Liver (tissue), 8 donors: ENCODE measurements at regions not wholly inside any gene's neighbourhood (a gene's known extent, or its start where the extent isn't known, plus 50 kb on each side); places are given as distances from the start of the nearest gene placed in this dataset.

Experiments used
- DNase-seq: peaks from one replicate; pipeline ENCODE4 v3.0.0-alpha.2; 2017; ENCODE audit warnings: low spot score
- H3K27ac ChIP-seq, 2 donors: one replicate each; pipeline ENCODE4 v1.7.0; 2013; ENCODE audit warnings: inconsistent platforms in 2 of 2, low read length in 2 of 2, control low read depth in 1 of 2, low read depth in 1 of 2, mild to moderate bottlenecking in 1 of 2
- H3K27me3 ChIP-seq, 4 donors: one replicate each; pipeline versions ENCODE4 v1.6.1 to v1.7.0; 2013; ENCODE audit warnings: low read length in 3 of 4, inconsistent platforms in 1 of 4, mild to moderate bottlenecking in 1 of 4, moderate library complexity in 1 of 4; ENCODE audit not compliant: control insufficient read depth in 4 of 4, insufficient read depth in 4 of 4
- H3K36me3 ChIP-seq, 4 donors: one replicate each; pipeline versions ENCODE4 v1.6.1 to v1.7.0; 2013; ENCODE audit warnings: low read length in 3 of 4, mild to moderate bottlenecking in 3 of 4, low read depth in 1 of 4, moderate library complexity in 1 of 4; ENCODE audit not compliant: control insufficient read depth in 4 of 4, insufficient read depth in 3 of 4
- H3K4me1 ChIP-seq, 4 donors: one replicate each; pipeline versions ENCODE4 v1.6.1 to v1.7.0; 2013; ENCODE audit warnings: low read length in 3 of 4, mild to moderate bottlenecking in 3 of 4, moderate library complexity in 1 of 4; ENCODE audit not compliant: control insufficient read depth in 4 of 4, insufficient read depth in 4 of 4
- H3K4me3 ChIP-seq, 3 donors: one replicate each; pipeline versions ENCODE4 v1.6.1 to v1.7.0; 2013; ENCODE audit warnings: low read length in 3 of 3, control low read depth in 1 of 3, low read depth in 1 of 3, mild to moderate bottlenecking in 1 of 3
- H3K9ac ChIP-seq, 2 donors: one replicate each; pipeline ENCODE4 v1.7.0; 2013; ENCODE audit warnings: low read length in 2 of 2, mild to moderate bottlenecking in 2 of 2, moderate library complexity in 2 of 2, control low read depth in 1 of 2, low read depth in 1 of 2
- H3K9me3 ChIP-seq, 4 donors: one replicate each; pipeline versions ENCODE4 v1.6.1 to v1.7.0; 2013; ENCODE audit warnings: low read length in 3 of 4; ENCODE audit not compliant: control insufficient read depth in 4 of 4
- CTCF ChIP-seq: fragments of 150-350 bp; IDR thresholded peaks from 2 replicates; pipeline ENCODE4 v1.5.1; 2017; ENCODE audit warnings: improper control_type of control experiment, low read depth, low read length; ENCODE audit not compliant: missing input control
- EGR1 ChIP-seq, 2 donors: IDR thresholded peaks; 2 replicates each; pipeline ENCODE4 v1.6.1; 2016 to 2018; ENCODE audit warnings: antibody characterized with exemption in 2 of 2, low read depth in 2 of 2
- FOXA1 ChIP-seq: IDR thresholded peaks from 2 replicates; pipeline ENCODE4 v1.6.1; 2016; ENCODE audit warnings: antibody characterized with exemption
- FOXA2 ChIP-seq: IDR thresholded peaks from 2 replicates; pipeline ENCODE4 v1.6.1; 2016; ENCODE audit warnings: antibody characterized with exemption
- GABPA ChIP-seq, 2 donors: IDR thresholded peaks in 1 of 2; conservative IDR thresholded peaks in 1 of 2; 2 replicates each; pipeline ENCODE4 v1.6.1; 2016; ENCODE audit warnings: antibody characterized with exemption in 2 of 2, mild to moderate bottlenecking in 1 of 2, moderate library complexity in 1 of 2
- HNF4A ChIP-seq, 2 donors: conservative IDR thresholded peaks; 2 replicates each; pipeline ENCODE4 v1.6.1; 2016; ENCODE audit warnings: antibody characterized with exemption in 2 of 2, mild to moderate bottlenecking in 2 of 2
- HNF4G ChIP-seq: IDR thresholded peaks from 2 replicates; pipeline ENCODE4 v1.6.1; 2016; ENCODE audit warnings: antibody characterized with exemption
- JUND ChIP-seq, 2 donors: IDR thresholded peaks; 2 replicates each; pipeline ENCODE4 v1.6.1; 2016; ENCODE audit warnings: antibody characterized with exemption in 2 of 2
- NR2F2 ChIP-seq: IDR thresholded peaks from 2 replicates; pipeline ENCODE4 v1.6.1; 2016; ENCODE audit warnings: antibody characterized with exemption
- RAD21 ChIP-seq, 2 donors: IDR thresholded peaks; 2 replicates each; pipeline ENCODE4 v1.6.1; 2016; ENCODE audit warnings: antibody characterized with exemption in 2 of 2, mild to moderate bottlenecking in 2 of 2
- RXRA ChIP-seq, 2 donors: IDR thresholded peaks; 2 replicates each; pipeline ENCODE4 v1.6.1; 2017 to 2018; ENCODE audit warnings: antibody characterized with exemption in 2 of 2, mild to moderate bottlenecking in 1 of 2
- SP1 ChIP-seq: IDR thresholded peaks from 2 replicates; pipeline ENCODE4 v1.6.1; 2018; ENCODE audit warnings: antibody characterized with exemption, mild to moderate bottlenecking
- TAF1 ChIP-seq: conservative IDR thresholded peaks from 2 replicates; pipeline ENCODE4 v1.6.1; 2016; ENCODE audit warnings: antibody characterized with exemption, mild to moderate bottlenecking
- YY1 ChIP-seq: IDR thresholded peaks from 2 replicates; pipeline ENCODE4 v1.6.1; 2016; ENCODE audit warnings: antibody characterized with exemption, mild to moderate bottlenecking
- WGBS: extraction: QIAGEN DNeasy Blood & Tissue Kit; methylation state at CpG from one replicate; pipeline ENCODE4 v1.1.7; 2013; 5-methylcytosine and 5-hydroxymethylcytosine counted together
- TF ChIP-seq, protein P1 (sequence below): IDR thresholded peaks from 2 replicates; pipeline ENCODE4 v1.6.1; 2016; ENCODE audit warnings: antibody characterized with exemption
- TF ChIP-seq, protein P2 (sequence below): IDR thresholded peaks from 2 replicates; pipeline ENCODE4 v1.6.1; 2016; ENCODE audit warnings: antibody characterized with exemption
- TF ChIP-seq, protein P3 (sequence below): IDR thresholded peaks from 2 replicates; pipeline ENCODE4 v1.6.1; 2016; ENCODE audit warnings: antibody characterized with exemption
- donor health status: healthy.
- donor health status: healthy.
- donor health status: healthy.
- donor health status: healthy.
- donor health status: healthy.

DNA sequence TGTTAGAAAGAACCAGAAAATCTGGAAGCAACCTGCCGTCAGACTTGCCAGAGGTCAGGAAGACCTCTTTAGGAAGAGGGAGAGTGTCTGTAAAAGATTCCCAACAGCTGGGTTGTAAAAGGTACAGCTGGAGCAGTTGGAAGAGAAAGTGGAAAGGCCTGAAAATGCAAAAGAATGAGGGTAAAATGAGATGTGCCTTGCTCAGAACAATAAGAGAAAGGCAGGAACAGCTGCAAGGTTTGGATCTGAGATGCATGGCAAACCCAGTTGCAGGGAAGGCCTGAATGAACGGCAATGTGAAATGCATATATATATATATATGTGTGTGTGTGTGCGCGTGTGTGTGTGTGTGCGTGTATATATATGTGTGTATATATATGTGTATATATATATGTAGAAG is 88.1 kb downstream of the ZIC1 start:
- no peak for DNase-seq
- 79% methylated on average over 5 of the region's 5 CpGs for WGBS
- no peaks in the 10 kb centered on the region for H3K27me3 ChIP-seq

GRCh38 chr3:147507638-147508286 is 98.6 kb downstream of the ZIC1 start:
- Histone ChIP-seq H3K27ac (no peak overlapping the region), H3K4me3 (no peak overlapping the region), H3K4me1 (no peaks in the 10 kb centered on the region), H3K9ac (no peak overlapping the region), H3K27me3 (no peaks in the 10 kb centered on the region), H3K36me3 (no peaks in the 10 kb centered on the region), H3K9me3 (no peaks in the 10 kb centered on the region)
- WGBS: 87% methylated on average over 3 of the region's 3 CpGs
- DNase-seq: no peak
- TF ChIP-seq RXRA (IDR thresholded peaks at IDR 0.05): no peak
- TF ChIP-seq, protein P1, sequence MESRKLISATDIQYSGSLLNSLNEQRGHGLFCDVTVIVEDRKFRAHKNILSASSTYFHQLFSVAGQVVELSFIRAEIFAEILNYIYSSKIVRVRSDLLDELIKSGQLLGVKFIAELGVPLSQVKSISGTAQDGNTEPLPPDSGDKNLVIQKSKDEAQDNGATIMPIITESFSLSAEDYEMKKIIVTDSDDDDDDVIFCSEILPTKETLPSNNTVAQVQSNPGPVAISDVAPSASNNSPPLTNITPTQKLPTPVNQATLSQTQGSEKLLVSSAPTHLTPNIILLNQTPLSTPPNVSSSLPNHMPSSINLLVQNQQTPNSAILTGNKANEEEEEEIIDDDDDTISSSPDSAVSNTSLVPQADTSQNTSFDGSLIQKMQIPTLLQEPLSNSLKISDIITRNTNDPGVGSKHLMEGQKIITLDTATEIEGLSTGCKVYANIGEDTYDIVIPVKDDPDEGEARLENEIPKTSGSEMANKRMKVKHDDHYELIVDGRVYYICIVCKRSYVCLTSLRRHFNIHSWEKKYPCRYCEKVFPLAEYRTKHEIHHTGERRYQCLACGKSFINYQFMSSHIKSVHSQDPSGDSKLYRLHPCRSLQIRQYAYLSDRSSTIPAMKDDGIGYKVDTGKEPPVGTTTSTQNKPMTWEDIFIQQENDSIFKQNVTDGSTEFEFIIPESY: no peak
- no peak for TF ChIP-seq YY1
- no peak for TF ChIP-seq RAD21 (IDR thresholded peaks at IDR 0.05)
- no peak for TF ChIP-seq HNF4A (conservative IDR thresholded peaks at IDR 0.05)
- TF ChIP-seq TAF1: no peak
- no peak for TF ChIP-seq GABPA (IDR thresholded peaks at IDR 0.05 in 1 of 2, conservative IDR thresholded peaks at IDR 0.05 in 1 of 2)

More for the DNA sequence above, 88.1 kb downstream of the ZIC1 start:
- no peak overlapping the region for H3K9ac ChIP-seq
- H3K27ac ChIP-seq: no peak overlapping the region
- H3K9me3 ChIP-seq: no peaks in the 10 kb centered on the region
- no peak overlapping the region for H3K4me3 ChIP-seq
- no peaks in the 10 kb centered on the region for H3K36me3 ChIP-seq
- TF ChIP-seq, protein P2, sequence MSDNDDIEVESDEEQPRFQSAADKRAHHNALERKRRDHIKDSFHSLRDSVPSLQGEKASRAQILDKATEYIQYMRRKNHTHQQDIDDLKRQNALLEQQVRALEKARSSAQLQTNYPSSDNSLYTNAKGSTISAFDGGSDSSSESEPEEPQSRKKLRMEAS: no peak
- TF ChIP-seq GABPA (IDR thresholded peaks at IDR 0.05 in 1 of 2, conservative IDR thresholded peaks at IDR 0.05 in 1 of 2): no peak
- no peak for TF ChIP-seq RAD21 (IDR thresholded peaks at IDR 0.05)
- no peaks in the 10 kb centered on the region for H3K4me1 ChIP-seq

DNA sequence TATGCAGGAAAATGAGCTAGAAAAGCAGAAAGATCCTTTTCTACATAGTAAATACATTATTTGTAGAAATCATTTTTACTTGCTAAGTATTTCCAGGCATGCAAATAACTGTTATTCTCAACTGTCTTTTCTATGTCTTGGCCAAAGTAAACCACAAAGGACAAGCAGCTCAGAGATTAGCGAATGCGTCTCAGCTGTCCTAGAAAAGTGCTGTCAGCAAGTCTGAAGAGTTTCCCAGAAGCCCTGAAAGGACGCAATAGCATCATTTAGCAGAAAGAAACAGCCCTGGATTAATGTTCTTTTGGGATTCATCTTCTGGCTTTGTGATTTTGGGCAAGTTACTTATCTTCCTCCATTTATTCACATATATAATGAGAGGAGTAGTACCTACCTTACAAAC is 100.3 kb downstream of the ZIC1 start:
- WGBS: 69% methylated on average over 3 of the region's 3 CpGs
- TF ChIP-seq FOXA1 (no peak), RXRA (IDR thresholded peaks at IDR 0.05) (no peak), RAD21 (IDR thresholded peaks at IDR 0.05) (no peak), NR2F2 (no peak), HNF4A (conservative IDR thresholded peaks at IDR 0.05) (no peak), SP1 (no peak), YY1 (no peak), CTCF (no peak), GABPA (IDR thresholded peaks at IDR 0.05 in 1 of 2, conservative IDR thresholded peaks at IDR 0.05 in 1 of 2) (no peak), JUND (IDR thresholded peaks at IDR 0.05) (no peak), EGR1 (IDR thresholded peaks at IDR 0.05; ENCODE audit: low read depth in 2 of 2) (no peak), TAF1 (no peak), FOXA2 (no peak), HNF4G (no peak)
- TF ChIP-seq, protein P1: no peak
- TF ChIP-seq, protein P3, sequence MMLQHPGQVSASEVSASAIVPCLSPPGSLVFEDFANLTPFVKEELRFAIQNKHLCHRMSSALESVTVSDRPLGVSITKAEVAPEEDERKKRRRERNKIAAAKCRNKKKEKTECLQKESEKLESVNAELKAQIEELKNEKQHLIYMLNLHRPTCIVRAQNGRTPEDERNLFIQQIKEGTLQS: no peak
- TF ChIP-seq, protein P2: no peak

More for the DNA sequence above, 100.3 kb downstream of the ZIC1 start:
- Histone ChIP-seq H3K4me1 (no peaks in the 10 kb centered on the region), H3K9me3 (no peaks in the 10 kb centered on the region), H3K36me3 (no peaks in the 10 kb centered on the region), H3K9ac (no peak overlapping the region), H3K27me3 (no peaks in the 10 kb centered on the region), H3K4me3 (no peak overlapping the region), H3K27ac (no peak overlapping the region)
- no peak for DNase-seq
